ENCODE measurements at regions not wholly inside any gene's neighbourhood (a gene's known extent, or its start where the extent isn't known, plus 50 kb on each side); places are given as distances from the start of the nearest gene placed in this dataset.
A peak's percentile ranks its signal among the peaks of the same experiment; 100 is the strongest.
"Not testable (repeated sequence)": the region's sequence is repeated elsewhere in the genome, so short reads cannot be mapped to it uniquely, and the experiment has no call there.

DNA sequence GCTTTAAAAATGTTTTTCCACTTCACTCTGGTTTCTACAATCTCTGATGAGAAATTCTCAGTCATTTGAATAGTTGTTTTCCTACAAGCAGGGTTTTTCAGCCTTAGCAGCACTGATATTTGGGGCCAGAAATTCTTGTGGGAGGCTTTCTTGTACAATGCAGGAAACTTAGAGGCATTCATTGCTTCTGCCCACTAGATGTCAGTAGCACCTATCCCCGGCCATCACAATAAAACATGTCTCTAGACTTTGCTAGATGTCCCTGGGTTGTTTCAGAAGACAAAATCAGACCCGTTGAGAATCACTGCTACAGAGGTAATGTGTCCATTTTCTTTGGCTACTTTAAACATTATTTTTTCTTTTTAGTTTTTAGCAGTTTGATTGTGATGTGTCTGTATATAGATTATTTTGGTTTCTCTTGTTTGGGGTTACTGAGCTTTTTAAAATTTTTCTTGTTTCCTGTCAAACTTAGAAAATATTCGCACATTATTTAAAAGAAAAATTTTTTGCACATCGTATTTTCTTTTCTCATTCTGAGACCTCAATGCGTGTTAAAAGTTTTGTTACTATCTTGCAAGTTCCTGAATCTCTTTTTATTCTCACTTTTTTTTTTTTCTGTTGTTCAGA lies 60.8 kb upstream of the CCDC179 start:
- ChIA-PET POLR2A (no interaction called here), CTCF (no interaction called here)
- H3K36me3 Mint-ChIP-seq (ENCODE audit: low read depth): no peaks in the 10 kb centered on the region
- H3K9me3 Mint-ChIP-seq: no peaks in the 10 kb centered on the region
- H3K27me3 Mint-ChIP-seq: no peaks in the 10 kb centered on the region
- DNase-seq: peak; percentile 12
- no peak overlapping the region for H3K4me3 Mint-ChIP-seq
- H3K4me1 Mint-ChIP-seq: peaks cover 4% of the 10 kb centered on the region
- H3K27ac Mint-ChIP-seq: no peak overlapping the region

GRCh38 chr11:22922672-22923071 lies 62.4 kb upstream of the CCDC179 start:
- H3K9me3 Mint-ChIP-seq: no peaks in the 10 kb centered on the region
- no peaks in the 10 kb centered on the region for H3K27me3 Mint-ChIP-seq
- CTCF ChIA-PET: no interaction called here
- POLR2A ChIA-PET: no interaction called here
- H3K4me3 Mint-ChIP-seq: no peak overlapping the region
- no peak overlapping the region for H3K27ac Mint-ChIP-seq
- H3K36me3 Mint-ChIP-seq (ENCODE audit: low read depth): no peaks in the 10 kb centered on the region
- DNase-seq: no peak
- peaks cover 4% of the 10 kb centered on the region for H3K4me1 Mint-ChIP-seq

- Mint-ChIP-seq H3K27me3 (no peaks in the 10 kb centered on the region), H3K4me1 (peaks cover 4% of the 10 kb centered on the region), H3K27ac (no peak overlapping the region), H3K4me3 (no peak overlapping the region), H3K36me3 (ENCODE audit: low read depth) (no peaks in the 10 kb centered on the region), H3K9me3 (no peaks in the 10 kb centered on the region)
- POLR2A ChIA-PET: no interaction called here
- CTCF ChIA-PET: no interaction called here
- DNase-seq: no peak
These were observed 63.3 kb upstream of the CCDC179 start for GRCh38 chr11:22923561-22923960.

DNA sequence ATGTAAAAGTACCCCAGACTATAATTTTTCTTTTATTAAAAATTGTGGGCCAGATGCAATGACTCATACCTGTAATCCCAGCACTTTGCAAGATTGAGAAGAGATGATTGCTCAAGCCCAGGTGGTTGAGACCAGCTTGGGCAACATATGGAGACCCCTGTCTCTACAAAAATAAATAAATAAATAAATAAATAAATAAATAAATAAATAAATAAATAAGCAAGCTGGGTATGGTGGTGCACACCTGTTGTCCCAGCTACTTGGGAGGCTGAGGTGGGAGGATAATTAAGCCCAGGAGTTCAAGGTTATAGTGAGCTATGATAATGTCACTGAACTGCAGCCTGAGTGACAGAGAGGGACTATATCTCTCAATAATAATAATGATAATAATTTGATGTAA lies 66.1 kb upstream of the CCDC179 start:
- Mint-ChIP-seq H3K36me3 (ENCODE audit: low read depth) (no peaks in the 10 kb centered on the region), H3K4me1 (no peaks in the 10 kb centered on the region), H3K4me3 (no peak overlapping the region), H3K9me3 (no peaks in the 10 kb centered on the region), H3K27ac (no peak overlapping the region), H3K27me3 (no peaks in the 10 kb centered on the region)
- ChIA-PET CTCF (no interaction called here), POLR2A (no interaction called here)
- no peak for DNase-seq

DNA sequence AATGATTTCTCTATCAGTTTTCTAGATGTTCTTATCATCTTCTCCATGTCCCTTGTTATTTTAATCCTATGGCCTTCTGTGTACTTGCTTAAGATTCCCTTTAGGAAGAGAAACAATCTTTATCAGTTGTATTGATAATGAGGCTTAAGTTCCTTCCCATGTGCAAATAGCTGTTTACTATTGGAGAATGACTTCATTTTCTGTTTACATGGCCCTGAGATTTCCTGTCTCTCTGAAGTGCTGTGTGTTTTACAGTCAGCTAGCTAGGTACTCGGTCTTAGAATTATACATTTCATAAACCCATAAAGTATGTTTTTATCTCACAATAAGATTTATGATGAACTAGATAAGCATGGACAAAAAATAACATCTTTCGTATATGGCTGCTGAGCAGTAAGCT lies 67.5 kb upstream of the CCDC179 start:
- Mint-ChIP-seq H3K27me3 (no peaks in the 10 kb centered on the region), H3K9me3 (no peaks in the 10 kb centered on the region), H3K36me3 (ENCODE audit: low read depth) (no peaks in the 10 kb centered on the region), H3K4me3 (no peak overlapping the region), H3K4me1 (peaks cover 2% of the 10 kb centered on the region), H3K27ac (no peak overlapping the region)
- CTCF ChIA-PET: no interaction called here
- POLR2A ChIA-PET: no interaction called here
- DNase-seq: no peak

DNA sequence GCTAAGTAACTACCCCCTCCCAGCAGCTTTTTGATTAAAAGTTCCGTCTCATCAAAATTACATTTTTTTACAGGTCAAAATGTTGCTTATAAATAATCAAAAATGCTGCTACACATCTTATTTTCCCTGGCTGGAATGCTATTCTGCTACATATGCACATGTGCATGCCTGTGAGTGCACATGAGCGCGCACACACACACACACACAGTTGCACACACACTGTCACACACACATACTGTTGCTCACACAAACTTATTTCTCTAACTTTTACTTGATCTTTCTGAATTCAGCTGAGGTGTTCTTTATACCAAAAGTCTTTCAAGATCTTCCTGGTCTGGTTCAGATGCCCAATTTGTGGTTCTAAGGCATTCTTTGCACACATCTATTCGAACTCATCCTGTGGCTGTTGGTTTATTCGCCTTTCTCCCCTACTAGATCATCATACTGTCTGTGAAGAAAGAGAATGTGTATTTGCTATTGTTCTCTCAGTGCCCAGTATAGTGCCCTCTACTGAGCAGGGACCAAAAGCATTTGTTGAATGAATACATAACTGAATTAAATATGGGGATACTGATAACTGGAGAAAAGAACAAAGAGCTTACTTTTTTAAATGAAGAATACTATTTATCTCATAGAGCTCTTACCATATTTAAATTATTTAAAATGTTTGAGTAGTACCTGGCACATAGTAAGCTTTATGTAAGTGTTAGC lies 68.1 kb upstream of the CCDC179 start:
- Mint-ChIP-seq H3K36me3 (ENCODE audit: low read depth) (no peaks in the 10 kb centered on the region), H3K4me3 (no peak overlapping the region), H3K27ac (no peak overlapping the region), H3K9me3 (no peaks in the 10 kb centered on the region), H3K4me1 (peaks cover 2% of the 10 kb centered on the region), H3K27me3 (no peaks in the 10 kb centered on the region)
- CTCF ChIA-PET: no interaction called here
- POLR2A ChIA-PET: no interaction called here
- DNase-seq: no peak

GRCh38 chr11:22930816-22931594 lies 70.7 kb upstream of the CCDC179 start:
- no peak overlapping the region for H3K27ac Mint-ChIP-seq
- H3K4me3 Mint-ChIP-seq: no peak overlapping the region
- DNase-seq: no peak
- POLR2A ChIA-PET: no interaction called here
- H3K4me1 Mint-ChIP-seq: peaks cover 2% of the 10 kb centered on the region
- H3K27me3 Mint-ChIP-seq: no peaks in the 10 kb centered on the region
- H3K36me3 Mint-ChIP-seq (ENCODE audit: low read depth): no peaks in the 10 kb centered on the region
- CTCF ChIA-PET: no interaction called here
- no peaks in the 10 kb centered on the region for H3K9me3 Mint-ChIP-seq

GRCh38 chr11:22938691-22939090 lies 78.4 kb upstream of the CCDC179 start:
- Mint-ChIP-seq H3K27me3 (no peaks in the 10 kb centered on the region), H3K9me3 (no peaks in the 10 kb centered on the region), H3K4me3 (no peak overlapping the region), H3K36me3 (ENCODE audit: low read depth) (no peaks in the 10 kb centered on the region), H3K4me1 (no peaks in the 10 kb centered on the region), H3K27ac (no peak overlapping the region)
- ChIA-PET CTCF (no interaction called here), POLR2A (no interaction called here)
- no peak for DNase-seq

GRCh38 chr11:22941544-22941943 lies 81.3 kb upstream of the CCDC179 start:
- H3K9me3 Mint-ChIP-seq; H3K4me1 Mint-ChIP-seq; H3K4me3 Mint-ChIP-seq; H3K36me3 Mint-ChIP-seq (ENCODE audit: low read depth); H3K27me3 Mint-ChIP-seq; CTCF ChIA-PET; DNase-seq; POLR2A ChIA-PET; H3K27ac Mint-ChIP-seq: not testable (repeated sequence)

DNA sequence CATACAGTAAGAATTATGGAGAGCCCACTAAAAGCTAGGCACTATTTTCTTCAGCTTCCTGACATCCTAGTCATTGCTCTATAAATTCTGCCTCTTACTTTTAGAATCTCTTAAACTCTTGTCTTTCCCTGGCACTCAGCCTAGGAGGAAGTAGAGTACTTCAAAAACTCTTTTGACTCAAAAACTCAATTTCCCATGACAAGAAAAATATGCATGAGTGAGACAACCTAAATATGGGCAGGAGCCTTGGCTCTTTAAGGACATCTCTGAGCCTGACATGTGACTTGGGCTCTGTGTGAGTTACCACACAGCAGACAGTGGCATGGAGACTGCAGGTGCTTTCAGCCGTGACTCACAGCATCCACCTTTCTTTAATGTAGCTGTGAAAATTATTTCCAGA lies 97.5 kb upstream of the CCDC179 start:
- Mint-ChIP-seq H3K4me3 (no peak overlapping the region), H3K9me3 (peaks cover 5% of the 10 kb centered on the region), H3K27me3 (no peaks in the 10 kb centered on the region), H3K4me1 (no peaks in the 10 kb centered on the region), H3K36me3 (ENCODE audit: low read depth) (no peaks in the 10 kb centered on the region), H3K27ac (no peak overlapping the region)
- ChIA-PET POLR2A (no interaction called here), CTCF (no interaction called here)
- DNase-seq: no peak

GRCh38 chr11:22974251-22974650 lies 114.0 kb upstream of the CCDC179 start:
- Mint-ChIP-seq H3K4me3 (no peak overlapping the region), H3K27ac (no peak overlapping the region), H3K9me3 (peaks cover 12% of the 10 kb centered on the region), H3K36me3 (ENCODE audit: low read depth) (no peaks in the 10 kb centered on the region), H3K27me3 (no peaks in the 10 kb centered on the region), H3K4me1 (no peaks in the 10 kb centered on the region)
- CTCF ChIA-PET: interaction anchor here (0.6 kb wide), 1 partner anchor 1542 kb away, joined by 3 read pairs; no protein-coding TSS in a partner anchor
- DNase-seq: no peak
- POLR2A ChIA-PET: no interaction called here

- Mint-ChIP-seq H3K9me3 (peaks cover 9% of the 10 kb centered on the region), H3K4me1 (no peaks in the 10 kb centered on the region), H3K36me3 (ENCODE audit: low read depth) (no peaks in the 10 kb centered on the region), H3K27ac (no peak overlapping the region), H3K4me3 (no peak overlapping the region), H3K27me3 (no peaks in the 10 kb centered on the region)
- CTCF ChIA-PET: no interaction called here
- POLR2A ChIA-PET: no interaction called here
- DNase-seq: no peak
These were observed 115.9 kb upstream of the CCDC179 start for GRCh38 chr11:22976146-22976545.

GRCh38 chr11:22982903-22983302 lies 122.6 kb upstream of the CCDC179 start:
- Mint-ChIP-seq H3K4me1 (no peaks in the 10 kb centered on the region), H3K4me3 (no peak overlapping the region), H3K27ac (no peak overlapping the region), H3K36me3 (ENCODE audit: low read depth) (no peaks in the 10 kb centered on the region), H3K27me3 (no peaks in the 10 kb centered on the region), H3K9me3 (peaks cover 8% of the 10 kb centered on the region)
- CTCF ChIA-PET: no interaction called here
- no peak for DNase-seq
- POLR2A ChIA-PET: no interaction called here
